Suprapubic skin (tissue), 4 donors: ENCODE measurements at regions not wholly inside any gene's neighbourhood (a gene's known extent, or its start where the extent isn't known, plus 50 kb on each side); places are given as distances from the start of the nearest gene placed in this dataset.

Experiments
- CTCF ChIP-seq, 2 donors: fragments of 200-600 bp in 1 of 2; fragments of 450-650 bp in 1 of 2; sonication (generic) in 1 of 2; IDR thresholded peaks; one replicate each; pipeline ENCODE4 v1.5.1; 2016 to 2019; ENCODE audit warnings: antibody characterized with exemption in 2 of 2, mild to moderate bottlenecking in 1 of 2, moderate library complexity in 1 of 2
- EP300 ChIP-seq: sonication (generic); formaldehyde crosslinking; IDR thresholded peaks from one replicate; pipeline ENCODE4 v1.6.1; 2017; ENCODE audit warnings: antibody characterized with exemption
- POLR2A ChIP-seq, 2 donors: fragments of 450-650 bp; IDR thresholded peaks; one replicate each; pipeline ENCODE4 v1.6.1; 2017; ENCODE audit warnings: antibody characterized with exemption in 2 of 2, mild to moderate bottlenecking in 2 of 2, moderate library complexity in 2 of 2
- POLR2AphosphoS5 ChIP-seq, 3 donors: sonication (generic); formaldehyde crosslinking; IDR thresholded peaks; one replicate each; pipeline ENCODE4 v1.6.1; 2017; ENCODE audit warnings: antibody characterized with exemption in 3 of 3

- TF ChIP-seq CTCF (IDR thresholded peaks at IDR 0.05) (no peak), POLR2A (IDR thresholded peaks at IDR 0.05) (no peak), POLR2AphosphoS5 (IDR thresholded peaks at IDR 0.05) (no peak), EP300 (no peak)
These were observed 172.7 kb upstream of the LRFN2 start for GRCh38 chr6:40759838-40760237.
